ENCODE measurements at regions not wholly inside any gene's neighbourhood (a gene's known extent, or its start where the extent isn't known, plus 50 kb on each side); places are given as distances from the start of the nearest gene placed in this dataset.

GRCh38 chr3:21159543-21159906, 591.5 kb downstream of the ZNF385D start:
- DNase-seq (ENCODE audit: low read depth, low spot score) = no peak
- H3K4me3 ChIP-seq (ENCODE audit: low read length) = no peak overlapping the region

- no peak overlapping the region for H3K4me3 ChIP-seq (ENCODE audit: low read length)
- no peak for DNase-seq (ENCODE audit: low read depth, low spot score)
Observed at GRCh38 chr3:21158861-21159542, 592.0 kb downstream of the ZNF385D start.

GRCh38 chr3:21154911-21155310, 596.1 kb downstream of the ZNF385D start:
- H3K4me3 ChIP-seq (ENCODE audit: low read length) = no peak overlapping the region
- no peak for DNase-seq (ENCODE audit: low read depth, low spot score)

- no peak for DNase-seq (ENCODE audit: low read depth, low spot score)
- no peak overlapping the region for H3K4me3 ChIP-seq (ENCODE audit: low read length)
Observed at GRCh38 chr3:21152555-21152954, 598.5 kb downstream of the ZNF385D start.

GRCh38 chr3:21142949-21143348, 608.1 kb downstream of the ZNF385D start:
- DNase-seq (ENCODE audit: low read depth, low spot score) = no peak
- no peak overlapping the region for H3K4me3 ChIP-seq (ENCODE audit: low read length)

GRCh38 chr3:21142031-21142430, 609.0 kb downstream of the ZNF385D start:
- no peak overlapping the region for H3K4me3 ChIP-seq (ENCODE audit: low read length)

GRCh38 chr3:21140785-21141184, 610.2 kb downstream of the ZNF385D start:
- DNase-seq (ENCODE audit: low read depth, low spot score) = no peak
- H3K4me3 ChIP-seq (ENCODE audit: low read length) = no peak overlapping the region

More at GRCh38 chr3:21142031-21142430, 609.0 kb downstream of the ZNF385D start:
- DNase-seq (ENCODE audit: low read depth, low spot score) = no peak

- H3K4me3 ChIP-seq (ENCODE audit: low read length) = no peak overlapping the region
- no peak for DNase-seq (ENCODE audit: low read depth, low spot score)
Observed at GRCh38 chr3:21138085-21138484, 612.9 kb downstream of the ZNF385D start.

GRCh38 chr3:21132896-21133295, 618.1 kb downstream of the ZNF385D start:
- DNase-seq (ENCODE audit: low read depth, low spot score) = no peak
- H3K4me3 ChIP-seq (ENCODE audit: low read length) = no peak overlapping the region

- no peak overlapping the region for H3K4me3 ChIP-seq (ENCODE audit: low read length)
- DNase-seq (ENCODE audit: low read depth, low spot score) = no peak
Observed at GRCh38 chr3:21120826-21121225, 630.2 kb downstream of the ZNF385D start.

- H3K4me3 ChIP-seq (ENCODE audit: low read length) = no peak overlapping the region
- DNase-seq (ENCODE audit: low read depth, low spot score) = no peak
Observed at GRCh38 chr3:21117370-21117769, 633.6 kb downstream of the ZNF385D start.

GRCh38 chr3:21109056-21109455, 642.0 kb downstream of the ZNF385D start:
- DNase-seq (ENCODE audit: low read depth, low spot score) = no peak

GRCh38 chr3:21105784-21106183, 645.2 kb downstream of the ZNF385D start:
- DNase-seq (ENCODE audit: low read depth, low spot score) = no peak
- H3K4me3 ChIP-seq (ENCODE audit: low read length) = no peak overlapping the region

More at GRCh38 chr3:21109056-21109455, 642.0 kb downstream of the ZNF385D start:
- H3K4me3 ChIP-seq (ENCODE audit: low read length) = no peak overlapping the region

- no peak for DNase-seq (ENCODE audit: low read depth, low spot score)
- H3K4me3 ChIP-seq (ENCODE audit: low read length) = no peak overlapping the region
Observed at GRCh38 chr3:21100656-21101359, 650.2 kb downstream of the ZNF385D start.

GRCh38 chr3:21094686-21095085, 656.3 kb downstream of the ZNF385D start:
- no peak overlapping the region for H3K4me3 ChIP-seq (ENCODE audit: low read length)
- no peak for DNase-seq (ENCODE audit: low read depth, low spot score)

GRCh38 chr3:21073561-21073960, 677.4 kb downstream of the ZNF385D start:
- no peak overlapping the region for H3K4me3 ChIP-seq (ENCODE audit: low read length)
- no peak for DNase-seq (ENCODE audit: low read depth, low spot score)

- no peak overlapping the region for H3K4me3 ChIP-seq (ENCODE audit: low read length)
- DNase-seq (ENCODE audit: low read depth, low spot score) = no peak
Observed at GRCh38 chr3:21067031-21067813, 683.8 kb downstream of the ZNF385D start.

GRCh38 chr3:21062831-21063294, 688.1 kb downstream of the ZNF385D start:
- no peak for DNase-seq (ENCODE audit: low read depth, low spot score)
- no peak overlapping the region for H3K4me3 ChIP-seq (ENCODE audit: low read length)

- no peak overlapping the region for H3K4me3 ChIP-seq (ENCODE audit: low read length)
- no peak for DNase-seq (ENCODE audit: low read depth, low spot score)
Observed at GRCh38 chr3:21059404-21059803, 691.6 kb downstream of the ZNF385D start.

- no peak for DNase-seq (ENCODE audit: low read depth, low spot score)
Observed at GRCh38 chr3:21056293-21056692, 694.7 kb downstream of the ZNF385D start.

More at GRCh38 chr3:21056293-21056692, 694.7 kb downstream of the ZNF385D start:
- H3K4me3 ChIP-seq (ENCODE audit: low read length) = no peak overlapping the region
